GM04504 (cell line): ENCODE measurements at regions not wholly inside any gene's neighbourhood (a gene's known extent, or its start where the extent isn't known, plus 50 kb on each side); places are given as distances from the start of the nearest gene placed in this dataset.

Experiments used
- DNase-seq: peaks from one replicate; pipeline ENCODE4 v3.0.0-alpha.2; 2012; ENCODE audit warnings: low read depth

DNA sequence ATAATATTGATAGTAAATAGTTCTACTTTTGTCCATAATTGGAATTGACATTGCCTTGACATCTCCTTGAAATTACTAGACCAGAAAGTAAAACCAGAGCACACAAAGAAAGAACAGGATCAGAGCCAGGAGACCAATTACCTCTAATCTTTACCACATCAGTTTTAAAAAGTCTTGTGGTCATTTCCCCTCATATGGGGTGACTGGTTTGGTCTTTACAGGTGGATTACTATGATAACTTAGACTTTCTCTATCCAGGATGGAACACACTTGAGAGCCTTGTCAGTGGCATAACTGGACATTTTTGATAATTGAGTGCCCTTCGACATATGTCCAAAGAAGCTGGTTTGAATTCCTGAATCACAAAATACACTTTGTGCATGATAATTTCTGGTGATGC lies 1148.1 kb upstream of the NCAM2 start:
- no peak for DNase-seq

DNA sequence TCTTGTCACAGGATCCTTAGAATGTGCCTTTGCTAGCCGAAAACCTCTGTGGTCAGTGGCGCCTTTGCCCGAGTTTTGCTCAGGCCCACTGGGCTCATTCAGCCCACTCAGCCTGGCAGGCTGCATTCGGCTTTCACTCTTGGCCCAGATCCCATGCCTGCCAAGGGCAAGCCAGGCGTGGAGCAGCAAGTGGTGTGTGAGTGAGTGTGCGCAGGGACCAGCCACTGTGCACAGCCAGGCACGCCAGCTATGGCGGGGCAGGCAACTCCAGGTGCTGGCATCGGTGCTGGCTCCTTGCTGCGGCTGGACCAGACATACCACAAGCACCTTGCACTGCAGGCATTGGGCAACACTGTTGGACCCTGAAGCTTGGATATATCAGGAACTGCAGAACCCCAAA lies 1145.1 kb upstream of the NCAM2 start:
- DNase-seq: no peak

DNA sequence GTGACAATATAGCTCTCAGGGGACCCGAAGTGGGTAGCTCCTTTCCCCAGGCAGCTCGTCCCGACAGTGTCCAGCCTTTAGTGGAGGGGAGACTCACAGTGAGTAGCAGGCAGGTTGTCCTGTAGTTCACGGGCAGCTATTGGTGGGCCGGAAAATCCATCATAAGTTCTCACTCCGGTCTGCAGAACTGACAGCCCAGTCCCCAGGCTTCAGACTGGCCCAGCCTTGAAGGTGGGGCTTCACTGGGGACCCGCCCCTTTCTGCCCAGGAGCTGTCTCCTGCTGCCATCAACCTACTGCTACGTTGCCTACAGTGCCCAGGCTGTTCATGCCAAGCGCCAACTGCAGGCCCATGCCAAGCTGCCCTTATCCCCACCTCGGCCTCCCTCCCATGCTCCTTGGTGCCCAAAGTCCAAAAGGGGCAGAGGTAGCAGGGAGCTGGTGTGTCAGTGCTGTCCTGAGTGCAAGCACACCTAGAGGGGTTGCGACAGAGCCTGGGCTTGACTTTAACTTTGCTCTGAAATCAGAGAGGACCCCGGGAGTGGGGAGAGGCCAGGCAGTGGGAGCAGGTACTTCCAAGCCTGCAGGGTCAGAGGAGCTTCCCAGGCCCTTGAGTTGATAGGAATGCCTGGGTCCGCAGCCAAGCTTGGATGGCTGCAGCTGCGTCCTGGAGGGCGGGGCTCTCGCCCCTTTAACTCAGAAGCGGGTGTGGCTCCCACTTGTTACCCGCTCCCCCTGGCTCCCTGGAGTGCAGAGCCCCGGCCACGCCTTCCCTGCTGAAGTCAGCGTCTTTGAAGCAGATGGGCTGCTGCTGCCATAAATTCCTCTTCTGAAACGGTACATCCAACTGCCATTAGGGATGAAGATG lies 1144.3 kb upstream of the NCAM2 start:
- DNase-seq: no peak

DNA sequence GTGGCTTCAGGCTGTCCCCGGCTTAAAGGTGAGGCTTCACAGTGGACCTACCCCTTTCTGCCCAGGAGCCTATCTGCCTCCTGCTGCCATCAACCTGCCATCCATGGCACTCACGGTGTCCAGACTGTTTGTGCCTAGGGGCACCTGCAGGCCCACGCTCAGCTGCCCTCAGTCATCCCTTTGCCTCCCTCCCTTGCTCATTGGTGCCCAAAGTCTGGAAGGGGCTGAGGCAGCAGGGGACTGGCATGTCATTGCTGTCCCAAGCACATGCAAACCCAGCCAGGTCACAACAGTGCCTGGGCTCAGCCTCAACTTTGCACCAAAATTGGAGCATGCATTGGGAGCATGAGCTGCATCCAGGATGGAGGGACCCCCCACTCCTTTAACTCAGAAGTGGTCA lies 1142.7 kb upstream of the NCAM2 start:
- DNase-seq: no peak

DNA sequence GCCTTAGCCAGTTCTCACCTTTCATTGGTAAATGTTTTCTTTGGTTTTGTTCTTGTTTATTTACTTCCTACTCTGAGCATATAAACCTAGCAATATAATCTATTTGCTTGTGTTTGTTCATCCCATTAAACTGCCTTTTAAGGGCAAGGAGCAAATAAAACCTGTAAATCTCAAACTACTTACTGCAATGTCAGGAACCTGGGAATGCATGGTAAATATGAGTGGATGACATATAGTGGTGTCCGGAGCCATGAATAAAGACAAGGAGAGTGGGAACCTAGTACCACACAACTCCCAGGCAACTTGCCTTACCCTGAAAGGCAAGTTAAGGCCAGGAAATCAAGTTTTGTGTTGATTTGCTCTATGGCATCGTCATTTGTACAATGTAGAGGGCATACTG lies 1133.7 kb upstream of the NCAM2 start:
- DNase-seq: no peak

DNA sequence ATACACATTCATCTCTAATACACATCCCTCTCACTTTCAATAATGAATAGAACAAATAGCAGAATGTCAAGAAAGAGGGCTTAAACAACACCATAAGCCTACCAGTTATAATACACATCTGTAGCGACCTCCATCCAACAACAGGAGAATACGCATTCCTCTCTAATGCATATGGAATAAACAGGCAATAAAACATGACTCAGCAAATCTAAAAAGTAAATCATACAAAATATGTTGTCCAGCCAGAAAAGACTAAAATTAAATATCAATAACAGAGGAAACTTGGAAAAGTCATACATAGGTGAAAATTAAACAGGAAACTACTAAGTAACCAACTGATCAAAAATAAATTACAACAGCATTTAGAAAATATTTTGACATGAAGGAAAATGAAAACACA lies 1127.5 kb upstream of the NCAM2 start:
- no peak for DNase-seq

DNA sequence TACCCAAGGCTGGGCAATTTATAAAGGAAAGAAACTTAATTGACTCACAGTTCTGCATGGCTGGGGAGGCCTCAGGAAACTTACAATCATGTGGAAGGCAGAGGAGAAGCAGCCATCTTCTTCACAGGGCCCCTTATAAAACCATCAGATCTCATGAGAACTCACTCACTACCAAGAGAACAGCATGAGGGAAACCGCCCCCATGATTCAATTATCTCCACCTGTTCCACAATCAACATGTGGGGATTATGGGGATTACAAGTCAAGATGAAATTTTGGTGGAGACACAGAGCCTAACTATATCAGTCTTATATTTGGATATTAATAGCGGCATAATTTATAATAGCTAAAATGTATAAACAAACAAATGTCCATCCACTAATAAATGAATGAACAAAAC lies 1123.7 kb upstream of the NCAM2 start:
- no peak for DNase-seq

DNA sequence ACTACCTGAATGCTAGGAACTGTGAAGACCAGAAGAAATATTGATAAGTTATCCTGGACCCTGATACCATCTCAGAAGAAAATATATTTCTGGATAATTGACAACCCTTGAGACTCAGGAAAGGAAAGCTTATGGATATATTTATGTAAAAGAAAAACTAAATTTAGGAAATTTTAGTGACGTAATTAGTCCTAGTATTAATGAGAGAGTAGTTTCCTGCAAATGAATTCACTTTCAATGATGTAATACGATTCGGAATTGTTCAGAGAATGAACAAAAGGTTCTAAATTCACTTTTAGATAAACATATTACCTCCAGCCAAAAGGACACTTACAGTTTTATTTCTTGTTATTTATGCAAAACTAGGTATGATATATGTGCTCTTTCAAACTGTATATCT lies 1120.1 kb upstream of the NCAM2 start:
- DNase-seq: no peak

DNA sequence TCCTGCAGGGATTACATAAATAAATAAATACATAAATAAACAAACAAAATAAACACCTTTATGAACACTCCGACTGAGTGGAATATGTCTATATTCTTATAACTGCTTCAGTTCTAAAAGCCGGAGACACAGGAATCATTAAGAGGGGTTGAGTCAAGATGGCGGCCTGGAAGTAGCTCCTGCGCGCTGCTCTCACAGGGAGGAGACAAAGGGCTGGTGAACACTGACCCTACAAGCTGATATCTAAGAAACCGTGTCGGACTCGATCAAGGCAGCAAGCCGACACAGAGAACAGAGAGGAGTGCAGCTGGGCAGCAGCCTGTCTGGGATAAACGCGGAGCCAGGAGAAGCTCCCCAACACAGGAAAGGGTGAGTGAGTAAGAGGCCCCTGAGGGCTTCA lies 1098.6 kb upstream of the NCAM2 start:
- DNase-seq: no peak

DNA sequence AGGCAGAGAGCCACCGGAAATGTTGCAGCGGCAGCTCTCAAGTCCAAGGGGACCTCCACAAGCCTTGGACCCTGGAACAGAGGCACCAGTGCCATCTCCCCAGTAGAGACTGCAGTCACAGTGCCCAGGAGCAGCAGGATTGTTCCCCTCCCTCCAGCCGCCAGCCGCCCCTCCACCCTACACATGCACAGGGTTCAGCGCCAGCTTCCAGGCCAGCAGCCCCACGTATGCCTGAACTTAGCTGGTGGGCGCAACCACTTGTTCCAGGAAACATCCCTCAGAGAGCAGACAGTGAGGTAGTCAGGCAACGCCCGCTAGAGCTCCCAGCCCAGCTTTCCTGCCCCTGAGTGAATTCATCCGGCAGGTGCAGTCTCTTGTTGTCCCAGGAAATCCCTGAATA lies 1098.1 kb upstream of the NCAM2 start:
- no peak for DNase-seq

DNA sequence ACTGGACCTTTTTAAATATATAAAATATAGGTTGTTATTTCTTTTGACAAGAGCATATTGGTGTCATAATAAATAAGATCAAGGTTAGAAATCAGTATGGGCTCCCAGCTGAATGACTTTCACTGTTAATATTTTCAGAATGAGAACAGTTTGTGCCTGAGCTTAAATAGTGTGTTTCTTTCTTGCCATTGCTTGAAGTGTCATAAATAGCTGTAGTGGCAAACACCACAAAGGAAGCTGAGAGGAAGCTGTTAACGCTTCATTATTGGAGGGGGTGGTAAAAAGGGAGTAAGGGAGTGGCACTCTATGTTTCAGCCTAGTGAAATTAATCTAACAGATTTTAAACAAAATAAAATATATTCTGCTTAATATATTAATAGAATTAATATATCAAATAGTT lies 1089.8 kb upstream of the NCAM2 start:
- DNase-seq: no peak

DNA sequence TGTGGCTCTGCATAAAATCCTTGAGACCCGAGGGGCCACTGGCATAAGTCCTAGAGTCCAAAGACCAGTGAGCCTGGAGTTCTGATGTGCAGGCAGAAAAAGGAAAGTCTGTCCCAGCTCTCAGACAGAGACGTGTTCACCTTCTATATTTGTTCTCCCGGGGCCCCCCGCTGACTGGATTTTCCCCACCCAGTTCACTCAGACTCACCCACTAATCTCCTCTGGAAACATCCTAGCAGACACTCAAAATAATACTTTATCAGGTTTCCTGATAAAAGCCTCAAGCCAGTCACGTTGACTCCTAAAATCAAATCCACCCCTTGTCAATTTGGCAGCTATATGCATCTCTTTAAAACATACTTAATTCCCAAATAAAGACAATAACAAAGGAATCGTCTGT lies 1084.2 kb upstream of the NCAM2 start:
- DNase-seq: no peak

DNA sequence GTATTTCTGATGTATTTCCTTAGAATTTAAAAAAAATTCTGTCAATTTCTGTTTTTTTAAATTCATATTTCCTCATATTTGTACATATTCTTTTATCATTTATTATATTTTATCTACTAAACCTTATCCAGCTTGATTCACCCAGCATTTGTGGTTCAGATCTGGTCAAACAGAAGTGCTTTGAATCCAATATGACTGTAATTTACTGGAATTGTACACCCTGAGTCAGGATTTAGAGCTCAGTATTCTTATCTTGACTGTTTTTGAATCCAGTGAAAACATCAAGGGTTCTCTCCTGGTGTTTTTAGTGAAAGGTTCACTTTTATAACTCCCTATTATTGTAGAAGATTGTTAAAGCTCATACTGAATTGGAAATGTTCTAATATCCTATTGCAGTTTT lies 1077.0 kb upstream of the NCAM2 start:
- no peak for DNase-seq

DNA sequence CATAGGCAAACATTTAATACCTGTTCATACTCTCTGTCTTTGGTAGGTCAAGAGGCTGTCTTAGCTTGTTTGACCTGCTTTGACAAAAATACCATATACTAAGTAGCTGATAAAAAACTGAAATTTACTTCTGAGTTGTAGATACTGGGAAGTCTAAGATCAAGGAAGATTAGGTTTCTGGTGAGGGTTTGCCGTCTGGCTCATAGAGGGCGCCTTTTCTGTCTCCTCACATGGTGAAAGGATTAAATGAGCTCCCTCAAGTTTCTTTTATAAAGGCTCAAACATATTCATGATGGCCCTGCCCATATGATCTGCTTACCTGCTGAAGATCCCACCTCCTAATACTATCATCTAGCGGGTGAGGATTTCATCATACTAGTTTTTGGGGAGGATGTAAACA lies 1076.1 kb upstream of the NCAM2 start:
- no peak for DNase-seq

DNA sequence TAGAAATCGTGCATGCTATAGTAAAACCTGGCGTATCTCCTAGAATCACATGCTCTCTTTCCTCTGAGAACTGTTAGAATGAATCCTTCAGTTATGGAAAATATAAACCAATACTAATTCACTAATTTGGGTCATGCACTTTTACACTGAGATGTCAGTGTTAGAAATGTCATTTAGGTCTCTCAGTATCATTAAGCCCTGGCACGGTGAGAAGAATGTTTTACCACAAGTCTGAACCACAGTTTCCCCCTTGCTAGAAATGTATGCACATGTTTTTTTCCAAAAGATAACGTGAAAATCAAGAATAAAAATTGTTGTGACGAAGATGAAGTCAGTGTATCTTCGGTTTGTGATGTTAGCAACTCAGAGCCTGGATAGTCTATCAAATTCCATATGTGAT lies 1062.7 kb upstream of the NCAM2 start:
- DNase-seq: no peak

DNA sequence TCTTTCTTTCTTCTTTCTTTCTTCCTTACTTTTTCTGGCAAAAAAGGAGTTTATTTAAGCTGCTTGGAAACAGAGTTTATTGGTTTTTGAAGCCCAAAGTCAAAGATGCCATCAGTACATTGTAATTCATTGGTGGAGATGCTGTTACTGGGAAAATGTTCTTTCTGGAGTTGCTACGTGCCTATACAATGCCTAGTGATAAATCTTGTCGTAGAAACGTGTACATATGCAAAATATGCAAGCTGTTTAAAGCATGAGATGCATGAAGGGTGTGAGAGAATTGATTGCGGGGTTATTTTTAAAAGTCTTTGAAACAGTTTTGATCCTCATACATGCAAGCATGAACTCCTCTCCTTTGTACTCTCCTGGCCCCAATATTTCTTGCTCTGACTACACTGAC lies 1060.6 kb upstream of the NCAM2 start:
- DNase-seq: no peak

DNA sequence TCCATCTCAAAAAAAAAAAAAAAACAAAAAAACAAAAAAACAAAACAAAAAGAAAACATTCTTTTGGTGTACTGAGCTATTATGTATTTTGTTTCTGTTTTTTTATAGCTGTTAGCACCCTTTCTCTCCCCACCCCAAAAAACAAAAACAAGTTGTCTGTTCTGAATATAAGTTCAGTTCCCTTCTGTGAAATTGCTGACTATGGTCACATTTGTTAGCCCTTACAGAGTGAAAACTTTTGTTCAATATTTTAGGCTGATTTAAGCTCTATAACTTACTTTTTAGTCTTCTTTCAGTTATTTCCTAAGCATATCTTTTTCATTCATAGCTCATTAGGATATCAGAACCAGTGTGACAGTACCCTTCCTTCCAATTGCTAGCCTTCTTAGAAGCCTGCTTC lies 1056.6 kb upstream of the NCAM2 start:
- no peak for DNase-seq

DNA sequence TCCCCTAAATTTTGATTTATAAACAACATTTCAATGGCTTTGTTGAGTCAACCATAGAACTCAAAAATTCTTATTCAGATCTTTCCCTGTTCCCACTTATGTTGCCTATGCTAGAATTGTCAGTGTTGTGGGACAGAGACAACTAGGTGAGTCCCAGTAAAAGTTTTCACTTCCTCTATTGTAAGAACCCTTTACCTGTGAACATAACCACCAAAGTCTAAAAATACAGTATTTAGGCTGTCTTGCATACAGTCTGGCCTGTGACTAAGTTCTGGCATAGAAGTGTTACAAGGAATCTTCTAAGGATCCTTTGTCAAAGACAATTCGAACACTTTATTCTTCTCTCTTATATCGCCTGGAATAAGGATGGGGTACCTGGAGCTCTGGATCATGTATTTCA lies 1047.9 kb upstream of the NCAM2 start:
- no peak for DNase-seq

DNA sequence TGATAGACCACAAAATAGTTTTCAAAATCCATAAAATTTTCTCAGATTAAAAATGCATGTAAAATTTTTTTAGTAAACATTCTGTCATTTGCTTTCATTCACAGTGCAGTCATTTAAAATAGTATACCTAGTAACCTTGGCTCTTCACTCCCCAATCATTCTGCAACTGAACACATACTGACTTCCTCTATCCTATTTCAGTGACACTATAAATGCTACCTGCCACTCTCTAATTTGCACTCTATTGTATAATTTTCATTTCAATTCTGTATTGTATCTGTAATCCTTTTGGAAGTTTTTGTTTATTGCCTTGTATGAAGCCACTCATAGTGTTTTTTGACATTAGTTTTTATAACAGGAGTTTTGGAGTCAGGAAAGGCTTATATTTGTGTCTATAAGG lies 1029.1 kb upstream of the NCAM2 start:
- no peak for DNase-seq

DNA sequence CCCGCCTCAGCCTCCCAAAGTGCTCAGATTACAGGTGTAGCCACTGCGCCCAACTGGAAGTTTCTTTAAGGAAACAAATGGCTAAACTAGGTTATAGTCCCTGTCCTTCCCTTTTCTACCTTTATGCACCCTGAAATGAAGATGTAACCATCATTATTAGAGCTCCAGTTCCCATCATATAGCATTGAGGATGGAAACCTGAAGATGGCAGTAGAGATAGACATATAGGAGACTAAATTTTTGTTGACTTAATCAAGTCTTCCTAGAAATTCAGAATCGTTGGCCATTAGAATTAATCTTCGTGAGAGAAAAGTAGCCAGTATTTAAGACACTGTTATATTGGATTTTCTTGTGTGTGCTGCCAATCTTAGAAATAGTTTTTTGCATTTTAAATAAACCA lies 1016.3 kb upstream of the NCAM2 start:
- DNase-seq: no peak

DNA sequence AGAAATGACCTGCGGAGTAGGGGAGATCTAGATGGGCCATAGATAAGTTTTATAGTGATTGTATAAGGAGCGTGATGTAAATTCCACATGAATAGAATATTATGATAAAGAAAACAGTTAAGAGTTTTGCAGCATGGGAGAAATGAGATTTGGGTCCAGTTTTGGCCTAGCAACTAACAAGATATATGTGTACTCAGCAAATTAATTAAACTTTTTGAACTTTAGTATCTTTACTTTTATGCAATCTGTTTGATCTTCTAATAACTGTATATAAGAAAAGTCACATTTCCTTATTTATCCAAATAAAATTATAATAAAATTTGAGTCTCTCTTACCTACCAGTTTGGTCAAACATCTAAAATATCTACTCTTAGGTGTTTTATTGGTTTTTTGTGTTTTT lies 1011.8 kb upstream of the NCAM2 start:
- DNase-seq: no peak

DNA sequence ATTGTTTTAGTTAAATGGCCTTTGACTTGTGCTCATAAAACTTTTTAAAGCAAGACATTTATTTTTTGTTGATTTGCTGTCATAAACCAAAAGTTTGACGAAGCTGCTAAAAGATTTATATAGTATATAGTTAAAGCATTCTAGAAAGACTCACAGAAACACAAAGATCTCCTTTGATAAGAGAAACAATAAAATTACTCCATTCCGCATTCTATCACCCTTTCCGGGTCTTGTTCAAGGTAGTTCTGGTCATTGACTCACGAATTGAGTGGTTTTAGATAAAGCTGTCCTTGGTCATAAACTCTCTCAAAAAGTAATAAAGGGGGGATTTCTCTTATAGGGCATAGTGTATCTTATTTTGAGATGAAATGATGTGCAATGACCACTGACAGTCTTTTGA lies 1010.5 kb upstream of the NCAM2 start:
- no peak for DNase-seq

DNA sequence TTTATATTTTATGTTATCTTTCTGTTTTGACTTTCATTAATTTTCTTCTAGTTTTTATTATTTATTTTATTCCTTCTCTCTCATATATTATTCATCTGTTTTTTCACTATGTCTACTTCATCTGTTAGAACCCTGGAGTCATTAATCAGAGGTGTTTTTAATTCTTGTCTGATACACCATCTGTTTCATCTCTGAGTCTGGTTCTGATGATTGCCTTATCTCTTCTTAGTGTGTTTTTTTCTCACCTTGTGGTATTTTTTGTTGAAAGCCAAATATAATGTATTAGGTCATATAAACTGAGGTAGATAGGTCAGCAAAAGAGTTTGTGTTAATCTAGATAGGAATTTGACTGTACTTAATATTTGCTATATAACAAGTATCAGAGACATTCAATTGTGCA lies 1005.7 kb upstream of the NCAM2 start:
- no peak for DNase-seq

DNA sequence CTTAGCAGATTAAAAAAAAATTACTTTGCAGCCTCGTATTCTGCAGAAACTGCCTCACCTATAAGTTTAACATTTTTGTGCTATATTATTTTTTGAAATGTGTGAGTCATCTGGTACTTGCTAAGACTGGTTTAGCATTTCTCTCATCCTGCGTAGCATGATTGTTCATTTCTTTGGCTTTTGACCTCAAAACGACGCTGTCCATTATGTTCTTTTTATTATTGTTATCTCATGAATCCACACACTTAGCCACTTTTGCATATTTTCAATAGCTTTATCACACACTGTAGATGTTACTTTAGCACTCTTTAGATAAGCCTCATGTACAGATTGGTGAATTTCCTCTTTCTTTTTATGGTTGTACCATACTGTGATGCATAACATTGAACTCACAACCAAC lies 1004.9 kb upstream of the NCAM2 start:
- no peak for DNase-seq

DNA sequence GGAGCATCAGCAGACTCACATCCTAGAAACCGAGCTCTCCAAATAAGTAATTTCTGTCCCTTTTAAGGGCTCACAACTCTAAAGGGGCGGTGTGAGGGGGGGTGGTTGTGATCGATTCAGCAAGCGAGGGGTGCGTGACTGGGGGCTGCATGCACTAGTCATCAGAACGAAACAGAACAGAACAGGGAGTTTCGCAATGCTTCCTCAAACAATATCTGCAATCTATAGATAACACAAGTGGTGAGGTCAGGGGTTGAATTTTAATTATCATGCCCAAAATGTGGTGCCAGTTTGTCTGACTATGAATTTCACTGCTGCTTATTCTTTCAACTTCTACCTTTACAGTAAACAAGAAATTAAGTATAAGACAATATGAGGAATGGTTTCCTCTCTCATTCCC lies 1003.0 kb upstream of the NCAM2 start:
- DNase-seq: no peak
